ENCODE measurements at regions not wholly inside any gene's neighbourhood (a gene's known extent, or its start where the extent isn't known, plus 50 kb on each side); places are given as distances from the start of the nearest gene placed in this dataset.
"Not testable (repeated sequence)": the region's sequence is repeated elsewhere in the genome, so short reads cannot be mapped to it uniquely, and the experiment has no call there.

DNA sequence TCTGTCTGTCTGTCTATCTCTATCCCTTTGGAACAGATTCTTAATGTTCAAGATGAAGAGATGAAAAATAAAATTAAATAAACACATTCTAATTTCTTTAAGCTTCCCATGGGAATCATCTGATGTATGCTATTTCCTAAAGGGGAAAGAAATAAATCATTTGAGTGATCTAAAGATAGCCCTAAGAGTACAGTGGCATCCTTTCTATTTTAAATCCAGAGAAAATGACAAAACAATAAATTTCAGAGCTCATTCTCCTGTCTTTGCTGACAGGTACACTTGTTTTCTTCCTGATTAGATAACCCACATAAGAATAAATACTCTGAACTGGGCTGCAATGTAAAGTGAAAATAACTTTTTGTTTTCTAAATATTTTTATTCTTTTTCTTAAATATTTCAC, 550.4 kb downstream of the JRKL start:
- no peak for DNase-seq

DNA sequence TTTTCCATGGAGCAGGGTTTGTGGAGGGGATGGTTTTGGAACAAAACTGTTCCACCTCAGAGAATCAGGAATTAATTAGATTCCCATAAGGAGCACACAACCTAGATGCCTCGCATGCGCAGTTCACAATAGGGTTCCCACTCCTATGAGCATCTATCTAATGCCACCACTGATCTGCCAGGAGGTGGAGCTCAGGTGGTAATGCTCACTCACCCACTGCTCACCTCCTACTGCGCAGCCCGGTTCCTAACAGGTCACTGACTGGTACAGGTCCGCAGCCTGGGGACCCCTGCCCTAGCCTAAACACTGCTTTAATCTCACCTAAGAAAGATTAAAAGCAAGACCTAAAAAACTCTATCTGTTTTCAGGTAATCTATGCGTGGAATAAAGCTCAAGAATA, 553.0 kb downstream of the JRKL start:
- DNase-seq = no peak

DNA sequence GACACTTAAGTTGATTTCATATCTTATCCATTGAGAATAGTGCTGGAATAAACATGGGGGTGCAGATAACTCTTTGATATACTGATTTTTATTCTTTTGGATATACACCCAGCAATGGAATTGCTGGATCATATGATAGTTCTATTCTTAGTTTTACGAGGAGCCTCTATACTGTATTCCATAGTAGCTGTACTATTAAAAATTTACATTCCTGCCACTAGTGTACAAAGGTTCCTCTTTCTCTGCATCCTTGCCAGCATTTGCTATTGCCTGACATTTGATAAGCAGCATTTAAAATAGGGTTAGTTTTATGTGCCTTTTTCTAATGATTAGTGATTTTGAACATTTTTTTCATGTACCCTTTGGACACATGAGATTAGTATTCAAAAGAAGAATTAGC, 554.2 kb downstream of the JRKL start:
- peak; percentile 2 for DNase-seq

- DNase-seq = no peak
Observed at GRCh38 chr11:96948066-96948465, 558.3 kb downstream of the JRKL start.

DNA sequence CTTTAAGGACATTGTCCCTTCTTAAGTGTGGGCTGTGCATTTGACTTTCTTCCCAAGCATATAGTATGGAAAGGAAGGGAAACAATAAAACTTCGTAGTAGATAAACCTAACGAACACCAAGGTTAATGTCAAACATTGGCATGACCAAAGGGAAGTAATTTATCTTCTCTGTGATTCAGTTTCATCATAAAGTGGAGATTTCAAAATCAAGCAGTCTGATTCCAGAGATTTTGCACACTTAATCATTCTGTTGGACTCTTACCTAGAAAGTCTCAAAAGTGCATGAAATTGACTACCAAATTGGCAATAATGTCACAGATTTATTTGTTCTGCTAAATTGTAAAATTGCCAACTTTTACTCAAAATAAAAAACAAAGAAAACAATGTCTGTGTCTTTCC, 559.7 kb downstream of the JRKL start:
- no peak for DNase-seq

DNA sequence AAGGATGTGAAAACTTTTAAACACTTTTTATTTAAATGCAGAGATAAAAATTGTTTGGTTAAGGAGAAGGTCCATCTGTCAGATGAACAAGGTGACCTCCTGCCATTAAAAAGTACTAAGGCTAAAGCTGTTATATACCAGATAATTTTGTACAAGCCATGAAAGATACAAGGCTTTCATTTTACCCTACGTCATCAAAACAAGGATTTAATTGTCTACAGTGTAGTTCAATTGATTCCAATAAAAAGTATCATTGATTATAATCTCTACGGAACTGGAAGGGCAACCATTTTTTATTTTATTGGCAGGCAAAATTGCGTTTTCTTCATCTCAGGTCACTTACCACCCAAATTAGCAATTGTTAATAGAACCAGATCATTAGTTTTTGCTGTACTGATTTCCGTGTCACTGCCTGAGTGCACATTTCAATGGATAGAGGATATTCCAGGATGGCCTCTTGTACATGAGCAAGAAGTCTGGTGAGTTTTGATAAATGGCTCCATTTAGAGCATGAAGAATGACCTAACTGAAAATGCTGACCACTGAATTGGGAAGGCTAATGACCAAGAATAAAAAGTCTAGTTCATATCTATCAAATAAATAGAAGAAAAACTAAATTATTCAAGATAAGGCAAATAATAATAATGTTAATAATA, 564.9 kb downstream of the JRKL start:
- DNase-seq = no peak

DNA sequence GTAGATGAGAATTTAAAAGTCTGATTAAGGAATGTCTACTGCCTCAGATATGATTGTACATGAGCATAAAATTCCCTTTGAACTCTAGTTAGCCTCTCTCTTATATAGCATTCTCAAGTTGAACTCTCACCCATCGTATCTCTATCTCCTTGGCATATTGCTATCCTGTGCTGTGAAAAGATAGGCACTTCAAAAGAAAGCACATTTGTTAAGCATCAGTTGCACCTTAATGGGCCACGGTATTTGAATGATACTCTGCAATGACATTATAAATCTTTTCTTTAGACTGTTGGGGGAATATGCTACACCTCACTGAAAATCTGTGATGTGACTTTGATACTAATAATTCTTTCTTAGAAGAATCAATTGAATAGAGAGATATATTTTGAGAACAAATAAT, 570.7 kb downstream of the JRKL start:
- DNase-seq = no peak

GRCh38 chr11:96960926-96961325, 571.1 kb downstream of the JRKL start:
- no peak for DNase-seq

GRCh38 chr11:96961931-96962330, 572.1 kb downstream of the JRKL start:
- no peak for DNase-seq

DNA sequence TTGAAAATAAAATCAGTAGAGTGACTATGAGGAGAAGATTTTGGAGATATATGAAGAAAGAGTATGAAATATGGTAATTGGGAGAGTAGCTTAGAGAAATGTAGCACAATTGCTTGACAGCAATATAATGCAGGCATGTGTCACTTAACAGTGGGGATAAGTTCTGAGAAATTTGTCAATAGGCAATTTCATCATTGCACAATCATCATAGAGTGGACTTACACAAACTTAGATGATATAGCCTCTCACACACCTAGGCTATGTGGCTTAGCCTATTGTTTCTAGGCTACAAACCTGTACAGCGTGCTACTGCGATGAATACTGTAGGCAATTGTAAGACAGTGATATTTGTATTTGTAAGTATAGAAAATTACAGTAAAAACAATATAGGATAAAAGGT, 573.6 kb downstream of the JRKL start:
- DNase-seq = no peak

DNA sequence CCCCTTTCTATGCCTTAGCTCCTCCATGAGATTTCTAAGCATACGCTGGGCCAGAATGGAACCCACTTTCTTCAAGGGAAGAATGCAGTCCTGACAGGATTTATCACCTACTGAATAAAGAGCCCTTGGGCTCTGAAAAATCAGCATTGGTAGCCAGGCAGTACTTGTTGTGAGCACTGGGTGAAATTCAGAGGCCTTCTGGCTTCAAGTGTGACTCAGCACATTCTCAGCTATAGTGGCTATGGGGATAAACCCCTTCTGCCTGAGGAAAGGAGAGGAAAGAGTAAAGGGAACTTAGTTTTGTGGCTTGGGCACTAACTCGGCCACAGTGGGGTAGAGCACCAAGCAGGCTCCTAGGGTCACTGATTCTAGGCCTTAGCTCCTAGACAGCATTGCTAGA, 574.8 kb downstream of the JRKL start:
- peak; percentile 91 for DNase-seq

DNA sequence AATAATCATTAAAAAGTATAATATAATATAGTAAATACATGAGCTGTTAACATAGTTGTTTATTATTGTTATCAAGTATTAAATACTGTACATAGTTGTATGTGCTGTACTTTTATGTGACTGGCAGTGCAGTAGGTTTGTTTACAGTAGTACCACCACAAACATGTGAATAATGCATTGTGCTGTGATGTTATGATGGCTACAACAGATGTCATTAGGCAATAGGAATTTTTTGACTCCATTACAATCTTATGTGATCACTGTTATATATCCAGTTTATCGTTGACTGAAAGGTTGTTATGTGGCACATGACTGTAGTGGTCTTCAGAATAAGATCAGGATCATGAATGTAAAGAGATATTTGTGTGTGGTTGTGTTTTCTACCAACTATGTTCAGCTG, 577.8 kb downstream of the JRKL start:
- no peak for DNase-seq

GRCh38 chr11:96969251-96969650, 579.4 kb downstream of the JRKL start:
- DNase-seq = peak; percentile 93

DNA sequence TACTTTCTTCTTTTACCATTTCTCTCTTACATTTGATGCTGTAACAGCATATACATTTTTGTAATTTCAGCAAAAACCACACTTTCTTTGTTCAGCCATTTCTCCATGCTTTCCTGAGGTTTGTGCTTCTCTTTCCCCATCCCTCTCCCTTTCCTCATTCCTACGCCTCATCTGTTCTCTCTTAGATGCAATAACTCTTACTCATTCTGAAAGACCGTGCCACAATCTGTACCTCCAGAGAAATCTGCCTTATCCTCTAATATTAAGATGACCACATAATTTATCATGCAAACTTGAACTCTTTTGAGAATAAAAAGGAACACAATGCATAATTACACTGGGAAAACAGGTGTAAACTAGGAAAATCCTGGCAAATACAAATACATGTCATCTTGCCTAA, 588.9 kb downstream of the JRKL start:
- no peak for DNase-seq

DNA sequence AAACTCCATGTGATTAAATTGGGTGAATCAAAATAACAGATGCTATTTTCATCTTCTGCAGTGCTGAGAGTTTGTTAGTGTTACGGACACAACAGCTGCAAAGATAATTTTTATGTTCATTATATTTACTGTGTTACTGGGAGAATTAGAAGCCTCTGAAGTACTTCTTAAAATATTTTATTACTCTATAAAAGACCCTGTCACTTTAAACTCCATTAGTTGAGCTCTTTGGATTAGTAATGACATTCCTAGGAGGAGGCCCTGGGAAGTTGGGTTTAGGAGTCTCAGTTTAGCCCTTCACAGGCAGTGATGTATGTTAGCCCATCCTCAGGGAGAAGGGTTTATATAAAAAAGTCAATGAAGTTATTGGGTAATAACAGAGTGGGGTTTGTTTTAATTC, 596.7 kb downstream of the JRKL start:
- DNase-seq = no peak

DNA sequence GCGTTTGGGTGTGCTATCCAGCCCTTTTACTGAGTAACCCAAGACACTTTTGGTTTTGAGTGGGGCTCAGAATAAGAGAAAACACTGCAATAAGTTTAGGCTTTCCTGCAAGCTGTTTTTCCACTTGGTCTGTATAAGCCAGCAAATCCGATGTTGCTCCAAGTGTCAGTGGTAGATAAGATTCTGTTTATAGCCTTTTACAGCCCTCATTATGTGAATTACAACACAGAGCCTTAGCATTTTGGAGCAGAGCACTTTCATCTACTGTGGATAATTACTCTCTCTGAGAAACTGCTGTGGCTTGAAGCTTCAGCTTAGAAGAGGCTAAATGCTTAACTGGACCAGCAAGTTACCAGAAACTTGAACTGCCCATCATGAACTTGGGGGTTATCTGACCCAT, 601.1 kb downstream of the JRKL start:
- peak; percentile 65 for DNase-seq

DNA sequence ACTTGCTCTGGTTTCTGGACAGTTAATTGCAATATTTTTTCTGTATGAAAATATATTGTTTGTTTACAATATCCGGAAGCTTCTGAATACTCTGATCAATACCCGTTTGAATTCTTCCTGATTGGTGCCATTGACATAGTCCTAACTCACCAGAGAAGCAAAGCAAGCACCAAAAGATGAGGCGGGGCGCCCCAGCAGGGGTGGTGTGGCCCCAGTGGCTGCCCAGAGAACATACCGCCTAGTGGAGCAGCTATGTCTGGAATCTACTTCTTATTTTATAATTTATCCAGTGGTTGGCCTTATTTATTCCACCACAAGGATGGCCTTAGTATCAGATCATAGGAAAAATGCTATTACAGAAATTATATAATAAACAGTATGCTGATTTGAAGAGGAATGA, 610.7 kb downstream of the JRKL start:
- DNase-seq = no peak

DNA sequence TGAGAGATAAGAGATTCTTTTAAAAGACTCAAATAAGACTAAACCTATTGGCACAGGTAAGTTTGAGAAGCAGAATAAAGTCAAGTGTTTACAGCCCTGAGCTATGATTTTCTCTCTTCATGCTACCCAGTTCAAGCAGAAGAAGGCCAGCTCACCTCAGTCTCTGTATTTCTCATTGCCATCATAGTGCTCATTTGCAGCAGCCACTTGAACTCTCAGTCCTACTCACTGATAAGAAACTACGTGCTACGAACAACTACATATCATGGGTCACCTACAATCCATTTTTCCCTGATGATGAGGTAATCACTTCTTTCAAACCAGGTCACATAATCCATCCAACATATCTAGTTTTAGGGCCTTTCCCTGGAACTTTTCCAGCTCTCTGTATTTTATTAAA, 617.5 kb downstream of the JRKL start:
- DNase-seq = no peak

GRCh38 chr11:97009613-97010012, 619.8 kb downstream of the JRKL start:
- DNase-seq = no peak

- not testable (repeated sequence) for DNase-seq
Observed at GRCh38 chr11:97010997-97011396, 621.2 kb downstream of the JRKL start.

DNA sequence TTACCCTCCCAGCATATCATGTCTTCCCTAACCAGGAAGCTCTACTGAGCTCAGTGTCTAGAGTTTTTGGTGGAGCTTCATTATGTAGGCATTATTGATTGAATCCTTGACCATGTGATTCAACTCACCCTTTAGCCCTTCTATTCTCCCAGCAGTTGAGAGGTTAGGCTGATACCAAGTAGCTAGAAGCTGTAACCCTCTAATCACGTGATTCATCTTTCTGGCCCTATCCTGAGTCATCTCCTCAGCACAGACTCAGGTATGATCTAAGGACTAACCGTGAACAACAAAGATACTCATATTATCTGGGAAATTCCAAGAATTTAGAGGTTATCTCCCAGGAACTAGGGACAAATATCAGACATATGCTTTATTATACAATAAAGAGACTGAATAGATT, 625.5 kb downstream of the JRKL start:
- DNase-seq = no peak

DNA sequence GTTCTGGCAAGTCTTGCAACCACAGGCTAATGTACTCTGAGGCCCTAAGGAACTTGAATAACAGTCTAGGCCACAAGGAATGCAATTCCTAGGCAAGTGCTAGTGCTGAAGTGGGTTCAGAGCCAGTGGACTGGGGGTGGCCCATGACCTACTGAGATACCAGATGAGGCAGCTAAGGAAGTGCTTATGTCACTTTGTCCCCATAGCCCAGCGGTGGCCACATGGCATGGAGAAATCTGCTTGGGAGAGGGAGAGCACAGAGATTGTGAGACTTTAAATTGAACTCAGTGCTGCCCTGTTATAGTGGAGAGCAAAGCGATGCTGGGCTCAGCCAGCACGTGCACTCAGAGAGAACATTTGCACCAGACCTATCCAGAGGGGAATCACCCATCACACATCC, 629.5 kb downstream of the JRKL start:
- no peak for DNase-seq

DNA sequence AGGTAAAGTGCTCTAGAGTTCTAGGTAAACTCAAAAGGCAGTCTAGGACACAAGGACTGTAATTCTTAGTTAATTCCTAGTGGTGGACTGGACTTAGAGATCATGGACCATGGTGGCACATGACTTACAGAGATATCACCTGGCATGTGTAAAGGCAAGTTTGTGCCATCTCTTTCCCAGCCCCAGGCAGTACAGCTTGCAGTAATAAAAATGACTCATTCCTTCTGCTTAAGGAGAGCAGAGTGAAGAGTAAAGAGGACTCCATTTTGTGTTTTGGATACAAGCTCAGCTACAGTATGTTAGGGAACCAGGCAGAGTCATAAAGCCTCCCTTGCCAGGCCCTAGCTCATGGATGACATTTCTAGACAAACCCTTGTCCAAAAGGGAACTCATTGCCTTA, 629.9 kb downstream of the JRKL start:
- no peak for DNase-seq

- no peak for DNase-seq
Observed at GRCh38 chr11:97022955-97023354, 633.1 kb downstream of the JRKL start.

- no peak for DNase-seq
Observed at GRCh38 chr11:97028836-97029406, 639.1 kb downstream of the JRKL start.

Data from OCI-M1 (cell line).